B cell (primary cell): ENCODE measurements at regions not wholly inside any gene's neighbourhood (a gene's known extent, or its start where the extent isn't known, plus 50 kb on each side); places are given as distances from the start of the nearest gene placed in this dataset.

ENCODE experiments used
- ATAC-seq: fragments of 200-7000 bp; cut with Tn5 transposase; one replicate; pipeline ENCODE4 v1.10.0; 2021; ENCODE audit warnings: low read depth, mild to moderate bottlenecking, moderate number of reproducible peaks, moderate library complexity
- CTCF ChIA-PET: fragments of 350-600 bp; sonication (Branson Sonifier 250); formaldehyde crosslinking; loops from one replicate; lab custom pipeline; 2021; ENCODE audit warnings: antibody characterized with exemption, inconsistent platforms; lab: Charles Lee
- POLR2A ChIA-PET: fragments of 350-600 bp; sonication (Branson Sonifier 250); formaldehyde crosslinking; loops from one replicate; lab custom pipeline; 2021; ENCODE audit warnings: antibody characterized with exemption; lab: Charles Lee
- DNase-seq: peaks from one replicate; pipeline ENCODE4 v3.0.0; 2013
- H2AFZ ChIP-seq: 2 replicates; pipeline ENCODE4 v1.6.1; 2012; ENCODE audit warnings: mild to moderate bottlenecking, low read depth, low read length; ENCODE audit not compliant: insufficient read depth, poor library complexity, severe bottlenecking
- H3K27ac ChIP-seq, 2 donors: 1 replicate in 1 of 2; 2 replicates in 1 of 2; pipeline ENCODE4 v1.5.1; 2012 to 2013; ENCODE audit warnings: low read length in 2 of 2, mild to moderate bottlenecking in 2 of 2, moderate library complexity in 1 of 2
- H3K27me3 ChIP-seq, 4 experiments: fragments of 200-600 bp in 1 of 4; sonication (generic) in 1 of 4; replicated peaks in 1 of 4; 1 replicate in 2 of 4; 2 replicates in 2 of 4; pipeline versions ENCODE4 v1.6.1 to v1.7.0; 2013 to 2016; ENCODE audit warnings: low read length in 3 of 4, mild to moderate bottlenecking in 2 of 4, mixed read lengths in 1 of 4, moderate library complexity in 1 of 4; ENCODE audit not compliant: insufficient read depth in 4 of 4, control insufficient read depth in 3 of 4; ENCODE audit errors: control extremely low read depth in 1 of 4
- H3K36me3 ChIP-seq, 2 experiments: replicated peaks in 1 of 2; 1 replicate in 1 of 2; 2 replicates in 1 of 2; pipeline versions ENCODE4 v1.6.1 to v1.7.1; 2013; ENCODE audit warnings: low read length in 1 of 2; ENCODE audit not compliant: insufficient read depth in 2 of 2, control insufficient read depth in 1 of 2; ENCODE audit errors: control extremely low read depth in 1 of 2, extremely low read depth in 1 of 2
- H3K4me1 ChIP-seq, 2 donors: fragments of 200-600 bp in 1 of 2; sonication (generic) in 1 of 2; 1 replicate in 1 of 2; 2 replicates in 1 of 2; pipeline versions ENCODE4 v1.5.1 to v1.6.1; 2013 to 2017; ENCODE audit warnings: low read length in 2 of 2; ENCODE audit not compliant: control insufficient read depth in 2 of 2, insufficient read depth in 2 of 2
- H3K4me2 ChIP-seq: replicated peaks from 2 replicates; pipeline ENCODE3; 2012; ENCODE audit warnings: mild to moderate bottlenecking, low read depth, low read length; ENCODE audit not compliant: poor library complexity, severe bottlenecking
- H3K4me3 ChIP-seq, 5 experiments: fragments of 200-600 bp in 1 of 5; sonication (generic) in 1 of 5; 1 replicate in 3 of 5; 2 replicates in 2 of 5; pipeline versions ENCODE4 v1.5.1 to v1.7.0; 2011 to 2016; ENCODE audit warnings: low read length in 4 of 5, mild to moderate bottlenecking in 4 of 5, low read depth in 2 of 5, control low read depth in 1 of 5, moderate library complexity in 1 of 5; ENCODE audit not compliant: insufficient read depth in 1 of 5; ENCODE audit errors: control extremely low read depth in 1 of 5, extremely low read depth in 1 of 5
- H3K79me2 ChIP-seq: fragments of 200-600 bp; sonication (generic); one replicate; pipeline ENCODE4 v1.6.0; 2016; ENCODE audit warnings: low read length; ENCODE audit not compliant: control insufficient read depth, insufficient read depth
- H3K9ac ChIP-seq: fragments of 200-600 bp; sonication (generic); 2 replicates; pipeline ENCODE4 v1.6.1; 2017; ENCODE audit warnings: mild to moderate bottlenecking, low read length, moderate library complexity
- H3K9me3 ChIP-seq, 3 donors: one replicate each; pipeline versions ENCODE4 v1.6.1 to v1.7.1; 2013; ENCODE audit warnings: low read length in 2 of 3; ENCODE audit not compliant: control insufficient read depth in 2 of 3, insufficient read depth in 1 of 3; ENCODE audit errors: control extremely low read depth in 1 of 3
- H4K20me1 ChIP-seq: 2 replicates; pipeline ENCODE4 v1.6.0; 2012; ENCODE audit warnings: mild to moderate bottlenecking, low read length; ENCODE audit not compliant: insufficient read depth, control insufficient read depth, poor library complexity, severe bottlenecking
- H3K27ac Mint-ChIP-seq: one replicate; pipeline ENCODE4 v1.8.0; 2021; ENCODE audit warnings: mixed read lengths
- H3K27me3 Mint-ChIP-seq: one replicate; pipeline ENCODE4 v1.8.0; 2021; ENCODE audit warnings: mixed read lengths
- H3K4me1 Mint-ChIP-seq: one replicate; pipeline ENCODE4 v1.8.0; 2021; ENCODE audit warnings: mixed read lengths
- H3K4me3 Mint-ChIP-seq: one replicate; pipeline ENCODE4 v1.8.0; 2021; ENCODE audit warnings: mixed read lengths
- H3K9me3 Mint-ChIP-seq: one replicate; pipeline ENCODE4 v1.8.0; 2022; ENCODE audit warnings: mixed read lengths; ENCODE audit not compliant: insufficient read depth
- EZH2 ChIP-seq: IDR thresholded peaks from 2 replicates; pipeline ENCODE4 v1.6.1; 2012; ENCODE audit warnings: borderline replicate concordance, low read depth, mild to moderate bottlenecking, moderate library complexity, low read length; ENCODE audit not compliant: insufficient read depth, poor library complexity, severe bottlenecking
- WGBS: methylation state at CpG from one replicate; pipeline ENCODE4 v1.1.5; 2013; ENCODE audit warnings: missing lambda C conversion rate; ENCODE audit not compliant: insufficient coverage; 5-methylcytosine and 5-hydroxymethylcytosine counted together
- intact Hi-C: fragments of 100-400 bp; cut with micrococcal nuclease; formaldehyde crosslinking; loops from one replicate; pipeline ENCODE4 v1.10.0; 2022
- TF ChIP-seq, protein P1 (sequence below): fragments of 200-600 bp; IDR thresholded peaks from one replicate; pipeline ENCODE4 v1.8.0; 2022; ENCODE audit warnings: antibody characterized with exemption, mild to moderate bottlenecking

DNA sequence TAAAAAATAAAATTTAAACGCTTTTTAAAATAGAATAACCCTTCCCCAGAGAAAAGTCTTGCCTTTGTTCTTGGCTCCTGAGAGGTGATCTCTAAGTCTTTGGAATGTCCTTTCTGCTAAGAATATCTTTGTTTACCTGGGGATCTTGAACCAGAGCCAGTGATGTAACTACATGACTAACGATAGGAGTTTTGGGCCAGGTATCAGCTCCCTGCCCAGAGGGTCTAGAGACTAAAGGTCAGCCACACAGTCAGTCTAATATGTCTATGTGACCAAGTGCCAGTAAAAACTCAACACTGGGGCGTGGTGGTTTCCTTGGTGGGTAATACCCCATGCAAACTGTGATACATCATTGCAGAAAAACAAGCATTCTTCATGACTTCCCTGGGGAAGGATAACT lies 1351.9 kb upstream of the C9orf72 start:
- ATAC-seq, result no peak
- Histone ChIP-seq H3K4me1 (no peaks in the 10 kb centered on the region), H3K4me3 (no peak overlapping the region), H3K27me3 (no peaks in the 10 kb centered on the region), H3K27ac (no peak overlapping the region), H3K9ac (no peak overlapping the region), H3K9me3 (no peaks in the 10 kb centered on the region), H3K79me2 (no peaks in the 10 kb centered on the region), H3K4me2 (no peak overlapping the region), H3K36me3 (no peaks in the 10 kb centered on the region), H2AFZ (no peak overlapping the region), H4K20me1 (no peaks in the 10 kb centered on the region)
- ChIA-PET CTCF (no interaction called here), POLR2A (no interaction called here)
- Mint-ChIP-seq H3K9me3 (peaks cover 2% of the 10 kb centered on the region), H3K4me3 (no peak overlapping the region), H3K4me1 (no peaks in the 10 kb centered on the region), H3K27me3 (no peaks in the 10 kb centered on the region), H3K27ac (no peak overlapping the region)
- intact Hi-C loops, result no loop called here
- no peak for DNase-seq
- TF ChIP-seq, protein P1, sequence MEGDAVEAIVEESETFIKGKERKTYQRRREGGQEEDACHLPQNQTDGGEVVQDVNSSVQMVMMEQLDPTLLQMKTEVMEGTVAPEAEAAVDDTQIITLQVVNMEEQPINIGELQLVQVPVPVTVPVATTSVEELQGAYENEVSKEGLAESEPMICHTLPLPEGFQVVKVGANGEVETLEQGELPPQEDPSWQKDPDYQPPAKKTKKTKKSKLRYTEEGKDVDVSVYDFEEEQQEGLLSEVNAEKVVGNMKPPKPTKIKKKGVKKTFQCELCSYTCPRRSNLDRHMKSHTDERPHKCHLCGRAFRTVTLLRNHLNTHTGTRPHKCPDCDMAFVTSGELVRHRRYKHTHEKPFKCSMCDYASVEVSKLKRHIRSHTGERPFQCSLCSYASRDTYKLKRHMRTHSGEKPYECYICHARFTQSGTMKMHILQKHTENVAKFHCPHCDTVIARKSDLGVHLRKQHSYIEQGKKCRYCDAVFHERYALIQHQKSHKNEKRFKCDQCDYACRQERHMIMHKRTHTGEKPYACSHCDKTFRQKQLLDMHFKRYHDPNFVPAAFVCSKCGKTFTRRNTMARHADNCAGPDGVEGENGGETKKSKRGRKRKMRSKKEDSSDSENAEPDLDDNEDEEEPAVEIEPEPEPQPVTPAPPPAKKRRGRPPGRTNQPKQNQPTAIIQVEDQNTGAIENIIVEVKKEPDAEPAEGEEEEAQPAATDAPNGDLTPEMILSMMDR, result no peak
- no peak for TF ChIP-seq EZH2
- WGBS, result 63% methylated on average over 2 of the region's 3 CpGs

DNA sequence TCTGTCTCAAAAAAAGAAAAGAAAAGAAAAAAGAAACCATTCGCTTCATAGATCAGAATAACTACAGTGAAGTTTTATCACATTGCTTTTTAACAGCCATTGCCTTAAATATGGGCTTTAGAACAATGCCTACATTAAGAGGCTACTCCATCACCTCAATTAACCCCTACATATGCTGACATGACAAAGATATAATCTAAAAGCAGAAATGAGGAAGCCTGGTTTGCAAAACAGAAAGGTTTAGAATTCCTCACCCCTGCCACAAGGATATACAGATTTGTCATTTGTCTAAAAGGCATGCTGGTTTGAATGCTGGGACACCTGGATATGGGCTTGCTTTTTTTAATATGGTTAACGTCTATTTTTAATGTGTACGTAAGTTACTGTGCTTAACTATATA lies 1353.0 kb upstream of the C9orf72 start:
- Histone ChIP-seq H3K79me2 (no peaks in the 10 kb centered on the region), H3K4me1 (no peaks in the 10 kb centered on the region), H3K4me3 (no peak overlapping the region), H3K27ac (no peak overlapping the region), H4K20me1 (no peaks in the 10 kb centered on the region), H3K9ac (no peak overlapping the region), H3K27me3 (no peaks in the 10 kb centered on the region), H3K36me3 (no peaks in the 10 kb centered on the region), H3K9me3 (no peaks in the 10 kb centered on the region), H2AFZ (no peak overlapping the region), H3K4me2 (no peak overlapping the region)
- CTCF ChIA-PET, result no interaction called here
- Mint-ChIP-seq H3K27ac (no peak overlapping the region), H3K4me1 (no peaks in the 10 kb centered on the region), H3K27me3 (no peaks in the 10 kb centered on the region), H3K4me3 (no peak overlapping the region), H3K9me3 (peaks cover 2% of the 10 kb centered on the region)
- POLR2A ChIA-PET, result no interaction called here
- intact Hi-C loops, result no loop called here
- DNase-seq, result no peak
- WGBS, result no CpG with 5 or more reads among the region's 3 CpGs
- ATAC-seq, result no peak
- no peak for TF ChIP-seq EZH2
- TF ChIP-seq, protein P1, result no peak
